Femur (tissue), 1 donor: ENCODE measurements at regions not wholly inside any gene's neighbourhood (a gene's known extent, or its start where the extent isn't known, plus 50 kb on each side); places are given as distances from the start of the nearest gene placed in this dataset.

Experiments
- DNase-seq: peaks from one replicate; pipeline ENCODE4 v3.0.0-alpha.2; 2017

GRCh38 chr10:21078410-21079329, 181.6 kb upstream of the NEBL start:
- peak; percentile 77 for DNase-seq

- DNase-seq: no peak
Observed at GRCh38 chr10:21077681-21078080, 180.6 kb upstream of the NEBL start.

- no peak for DNase-seq
Observed at GRCh38 chr10:21076381-21076780, 179.3 kb upstream of the NEBL start.

- no peak for DNase-seq
Observed at GRCh38 chr10:21075880-21076279, 178.8 kb upstream of the NEBL start.

GRCh38 chr10:21071001-21071673, 174.0 kb upstream of the NEBL start:
- DNase-seq: no peak

GRCh38 chr10:21069929-21070700, 173.0 kb upstream of the NEBL start:
- no peak for DNase-seq

- DNase-seq: no peak
Observed at GRCh38 chr10:21069278-21069677, 172.2 kb upstream of the NEBL start.

- DNase-seq: no peak
Observed at GRCh38 chr10:21068026-21068656, 171.0 kb upstream of the NEBL start.

GRCh38 chr10:21065621-21066248, 168.6 kb upstream of the NEBL start:
- no peak for DNase-seq

- no peak for DNase-seq
Observed at GRCh38 chr10:21061982-21062381, 164.9 kb upstream of the NEBL start.

GRCh38 chr10:21061184-21061583, 164.1 kb upstream of the NEBL start:
- no peak for DNase-seq

- DNase-seq: no peak
Observed at GRCh38 chr10:21060626-21061025, 163.5 kb upstream of the NEBL start.

- no peak for DNase-seq
Observed at GRCh38 chr10:21057989-21058388, 160.9 kb upstream of the NEBL start.

GRCh38 chr10:21057436-21057835, 160.3 kb upstream of the NEBL start:
- no peak for DNase-seq

- DNase-seq: no peak
Observed at GRCh38 chr10:21056461-21056860, 159.3 kb upstream of the NEBL start.

GRCh38 chr10:21055339-21056135, 158.4 kb upstream of the NEBL start:
- DNase-seq: no peak

GRCh38 chr10:21053953-21054690, 157.0 kb upstream of the NEBL start:
- DNase-seq: no peak

- DNase-seq: no peak
Observed at GRCh38 chr10:21052709-21053104, 155.6 kb upstream of the NEBL start.

GRCh38 chr10:21052072-21052708, 155.1 kb upstream of the NEBL start:
- no peak for DNase-seq

GRCh38 chr10:21049482-21049881, 152.4 kb upstream of the NEBL start:
- no peak for DNase-seq
